BJ (cell line): ENCODE measurements at regions not wholly inside any gene's neighbourhood (a gene's known extent, or its start where the extent isn't known, plus 50 kb on each side); places are given as distances from the start of the nearest gene placed in this dataset.

Source experiments
- CTCF ChIA-PET: fragments of 350-600 bp; formaldehyde crosslinking; extraction: SDS; loops from one replicate; lab custom pipeline; 2021; ENCODE audit warnings: antibody characterized with exemption, inconsistent platforms; lab: Yijun Ruan, JAX
- POLR2A ChIA-PET: fragments of 300-600 bp; sonication (Branson Sonifier 250); formaldehyde crosslinking; extraction: SDS; loops from one replicate; lab custom pipeline; 2021; ENCODE audit warnings: antibody characterized with exemption; lab: Charles Lee
- DNase-seq: peaks from one replicate; pipeline ENCODE4 v3.0.0-alpha.2; 2011; ENCODE audit warnings: low read depth
- H3K27me3 ChIP-seq: 2 replicates; pipeline ENCODE4 v1.6.0; 2011; ENCODE audit warnings: low read length; ENCODE audit not compliant: control insufficient read depth, insufficient read depth
- H3K36me3 ChIP-seq: 2 replicates; pipeline ENCODE4 v1.5.1; 2011; ENCODE audit warnings: low read length; ENCODE audit not compliant: control insufficient read depth, insufficient read depth
- H3K4me3 ChIP-seq: 2 replicates; pipeline ENCODE4 v1.5.1; 2011; ENCODE audit warnings: low read depth, mild to moderate bottlenecking, control low read depth, low read length
- TF ChIP-seq, protein P1 (sequence below): IDR thresholded peaks from 2 replicates; pipeline ENCODE4 v1.5.1; 2011; ENCODE audit warnings: low read depth, mild to moderate bottlenecking, control low read depth, inconsistent platforms, low read length, moderate library complexity; ENCODE audit not compliant: insufficient read depth

DNA sequence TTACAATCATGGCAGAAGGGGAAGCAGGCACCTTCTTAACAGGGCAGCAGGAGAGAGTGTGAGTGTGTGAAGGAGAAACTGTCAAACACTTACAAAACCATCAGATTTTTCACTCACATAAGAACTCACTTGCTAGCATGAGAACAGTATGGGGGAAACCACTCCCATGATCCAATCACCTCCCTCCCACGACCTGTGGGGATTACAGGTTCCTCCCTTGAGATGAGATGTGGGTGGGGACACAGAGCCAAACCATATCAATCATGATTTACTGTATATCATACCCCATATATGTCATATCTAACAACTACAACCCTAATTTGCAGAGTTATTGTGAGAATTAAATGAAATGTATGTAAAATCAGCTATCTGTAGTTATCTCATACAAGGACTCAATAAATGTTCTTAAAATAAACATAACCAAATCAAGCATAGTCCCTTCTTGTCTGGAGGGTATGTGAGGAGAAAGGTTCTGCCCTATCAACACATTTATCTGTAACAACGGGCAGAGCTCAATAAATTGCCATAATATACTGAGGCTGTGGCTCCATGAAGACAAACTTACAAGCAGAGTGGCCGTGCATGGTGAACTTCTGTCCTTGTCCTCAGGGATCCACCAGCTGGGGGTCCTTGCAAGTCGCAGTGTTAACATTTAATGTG, 504.7 kb downstream of the SOX2 start:
- H3K4me3 ChIP-seq: no peak overlapping the region
- DNase-seq: no peak
- TF ChIP-seq, protein P1, sequence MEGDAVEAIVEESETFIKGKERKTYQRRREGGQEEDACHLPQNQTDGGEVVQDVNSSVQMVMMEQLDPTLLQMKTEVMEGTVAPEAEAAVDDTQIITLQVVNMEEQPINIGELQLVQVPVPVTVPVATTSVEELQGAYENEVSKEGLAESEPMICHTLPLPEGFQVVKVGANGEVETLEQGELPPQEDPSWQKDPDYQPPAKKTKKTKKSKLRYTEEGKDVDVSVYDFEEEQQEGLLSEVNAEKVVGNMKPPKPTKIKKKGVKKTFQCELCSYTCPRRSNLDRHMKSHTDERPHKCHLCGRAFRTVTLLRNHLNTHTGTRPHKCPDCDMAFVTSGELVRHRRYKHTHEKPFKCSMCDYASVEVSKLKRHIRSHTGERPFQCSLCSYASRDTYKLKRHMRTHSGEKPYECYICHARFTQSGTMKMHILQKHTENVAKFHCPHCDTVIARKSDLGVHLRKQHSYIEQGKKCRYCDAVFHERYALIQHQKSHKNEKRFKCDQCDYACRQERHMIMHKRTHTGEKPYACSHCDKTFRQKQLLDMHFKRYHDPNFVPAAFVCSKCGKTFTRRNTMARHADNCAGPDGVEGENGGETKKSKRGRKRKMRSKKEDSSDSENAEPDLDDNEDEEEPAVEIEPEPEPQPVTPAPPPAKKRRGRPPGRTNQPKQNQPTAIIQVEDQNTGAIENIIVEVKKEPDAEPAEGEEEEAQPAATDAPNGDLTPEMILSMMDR: no peak
- no peaks in the 10 kb centered on the region for H3K36me3 ChIP-seq
- no peaks in the 10 kb centered on the region for H3K27me3 ChIP-seq
- POLR2A ChIA-PET: no interaction called here
- CTCF ChIA-PET: interaction anchor here (0.6 kb wide), 1 partner anchor 9 kb away, joined by 3 read pairs; no protein-coding TSS in a partner anchor

DNA sequence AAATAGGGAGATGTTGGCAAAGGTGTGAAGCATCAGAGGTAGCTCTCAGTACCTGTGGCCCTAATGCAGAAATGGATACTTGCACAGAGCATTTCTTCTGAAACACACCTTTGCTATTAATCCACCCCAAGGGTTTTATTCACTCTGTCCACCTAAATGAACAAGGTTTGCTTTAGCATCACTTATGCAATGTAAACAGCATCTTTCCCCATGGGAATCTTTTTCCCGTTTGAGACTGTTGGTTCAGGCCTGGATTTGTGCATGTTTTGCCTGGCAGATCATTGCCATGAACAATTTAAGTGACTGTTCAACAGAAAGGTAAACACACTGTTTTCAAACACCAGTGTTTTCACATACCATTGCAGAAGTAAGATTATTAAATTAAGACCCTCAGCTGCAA, 508.3 kb downstream of the SOX2 start:
- no peaks in the 10 kb centered on the region for H3K27me3 ChIP-seq

DNA sequence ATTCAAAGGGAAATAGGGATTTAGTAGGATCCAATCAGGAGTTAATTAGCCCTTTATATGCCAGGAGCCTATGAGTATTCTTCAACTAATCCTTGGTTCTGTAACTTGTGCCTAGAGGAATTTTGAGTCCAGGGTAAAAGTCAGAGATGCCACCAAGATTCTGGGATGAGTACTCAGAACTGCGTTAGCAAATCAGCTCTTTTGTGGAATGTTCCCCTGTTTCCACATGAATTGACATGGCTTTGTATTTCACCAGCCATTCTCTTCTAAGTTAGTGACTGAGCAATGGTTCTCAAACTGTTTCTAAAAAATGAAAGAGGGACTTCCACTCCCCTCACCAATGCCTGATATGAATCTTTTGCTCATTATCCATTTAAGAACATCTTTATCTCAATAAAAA, 508.7 kb downstream of the SOX2 start:
- POLR2A ChIA-PET: no interaction called here
- no peak for DNase-seq
- Histone ChIP-seq H3K4me3 (no peak overlapping the region), H3K36me3 (no peaks in the 10 kb centered on the region), H3K27me3 (no peaks in the 10 kb centered on the region)
- CTCF ChIA-PET: no interaction called here
- TF ChIP-seq, protein P1: no peak

More for the DNA sequence above, 508.3 kb downstream of the SOX2 start:
- DNase-seq: no peak
- POLR2A ChIA-PET: no interaction called here
- TF ChIP-seq, protein P1: no peak
- CTCF ChIA-PET: no interaction called here
- Histone ChIP-seq H3K4me3 (no peak overlapping the region), H3K36me3 (no peaks in the 10 kb centered on the region)

DNA sequence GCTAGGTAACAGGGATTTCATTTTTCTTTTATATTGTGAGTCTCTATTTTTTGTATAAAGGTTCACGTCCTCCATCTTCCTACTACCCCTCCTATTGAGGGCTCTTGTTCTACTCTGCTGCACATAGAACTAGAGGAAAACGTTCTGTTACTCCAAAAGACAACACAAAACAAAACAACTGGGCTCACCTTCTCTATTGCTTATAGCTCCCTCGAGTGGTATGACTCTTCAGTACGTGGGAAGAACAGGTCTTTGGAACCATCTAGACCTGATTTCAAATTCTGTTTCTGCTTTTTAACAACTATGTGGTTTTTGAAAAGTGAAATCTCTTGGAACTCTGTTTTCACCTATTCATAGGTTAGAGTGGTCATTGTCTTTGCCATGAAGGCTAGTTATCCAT, 515.3 kb downstream of the SOX2 start:
- ChIA-PET POLR2A (no interaction called here), CTCF (no interaction called here)
- no peak overlapping the region for H3K4me3 ChIP-seq
- DNase-seq: no peak
- H3K27me3 ChIP-seq: no peaks in the 10 kb centered on the region
- H3K36me3 ChIP-seq: no peaks in the 10 kb centered on the region
- TF ChIP-seq, protein P1: no peak

DNA sequence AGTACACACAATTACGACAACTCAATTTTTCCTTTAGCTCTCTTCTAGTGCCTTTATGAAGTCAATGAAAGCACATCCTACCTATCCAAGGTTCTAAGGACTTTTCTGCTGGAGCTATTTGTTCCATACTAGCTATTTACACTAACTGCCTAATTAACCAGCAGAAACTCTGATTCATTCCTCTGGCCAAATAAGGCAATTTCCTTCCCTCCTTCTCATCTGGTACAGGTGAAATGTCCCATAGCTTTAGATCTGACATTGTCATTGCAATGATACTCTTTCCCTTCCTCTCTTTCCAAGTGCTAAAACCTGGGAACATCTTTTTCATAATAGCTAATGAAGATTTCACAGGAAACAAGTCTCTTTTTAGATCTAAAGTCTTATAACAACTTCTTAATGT, 521.7 kb downstream of the SOX2 start:
- POLR2A ChIA-PET: no interaction called here
- no peak for DNase-seq
- no peaks in the 10 kb centered on the region for H3K27me3 ChIP-seq
- CTCF ChIA-PET: interaction anchor here (0.9 to 1.0 kb wide), 2 partner anchors 20 to 153 kb away, joined by 3 read pairs; no protein-coding TSS in a partner anchor
- TF ChIP-seq, protein P1: no peak
- no peaks in the 10 kb centered on the region for H3K36me3 ChIP-seq
- no peak overlapping the region for H3K4me3 ChIP-seq
